GM12891 (cell line): ENCODE measurements at regions not wholly inside any gene's neighbourhood (a gene's known extent, or its start where the extent isn't known, plus 50 kb on each side); places are given as distances from the start of the nearest gene placed in this dataset.

Experiments
- DNase-seq: peaks from one replicate; pipeline ENCODE4 v3.0.0; 2011; ENCODE audit warnings: low spot score; ENCODE audit not compliant: insufficient read length
- FAIRE-seq: peaks from 2 replicates; lab custom pipeline; 2011; peaks lifted over from hg19 to GRCh38; lab: Jason Lieb, UNC
- PAX5 ChIP-seq: IDR thresholded peaks from 2 replicates; pipeline ENCODE4 v1.6.1; 2011; ENCODE audit warnings: low read length, moderate library complexity, mild to moderate bottlenecking; ENCODE audit not compliant: insufficient read depth, severe bottlenecking
- POLR2A ChIP-seq: IDR thresholded peaks from 2 replicates; pipeline ENCODE4 v1.6.1; 2011; ENCODE audit warnings: low read depth, low read length, control low read depth
- POLR2AphosphoS5 ChIP-seq: IDR thresholded peaks from 2 replicates; pipeline ENCODE4 v1.6.1; 2011; ENCODE audit warnings: low read depth, low read length, control low read depth
- POU2F2 ChIP-seq: IDR thresholded peaks from 2 replicates; pipeline ENCODE4 v1.6.1; 2011; ENCODE audit warnings: low read depth, mild to moderate bottlenecking, control low read depth, low read length, moderate library complexity
- SPI1 ChIP-seq: IDR thresholded peaks from 2 replicates; pipeline ENCODE4 v1.6.1; 2011; ENCODE audit warnings: low read depth, low read length, control low read depth
- TAF1 ChIP-seq: IDR thresholded peaks from 2 replicates; pipeline ENCODE4 v1.6.1; 2011; ENCODE audit warnings: low read depth, low read length, control low read depth

DNA sequence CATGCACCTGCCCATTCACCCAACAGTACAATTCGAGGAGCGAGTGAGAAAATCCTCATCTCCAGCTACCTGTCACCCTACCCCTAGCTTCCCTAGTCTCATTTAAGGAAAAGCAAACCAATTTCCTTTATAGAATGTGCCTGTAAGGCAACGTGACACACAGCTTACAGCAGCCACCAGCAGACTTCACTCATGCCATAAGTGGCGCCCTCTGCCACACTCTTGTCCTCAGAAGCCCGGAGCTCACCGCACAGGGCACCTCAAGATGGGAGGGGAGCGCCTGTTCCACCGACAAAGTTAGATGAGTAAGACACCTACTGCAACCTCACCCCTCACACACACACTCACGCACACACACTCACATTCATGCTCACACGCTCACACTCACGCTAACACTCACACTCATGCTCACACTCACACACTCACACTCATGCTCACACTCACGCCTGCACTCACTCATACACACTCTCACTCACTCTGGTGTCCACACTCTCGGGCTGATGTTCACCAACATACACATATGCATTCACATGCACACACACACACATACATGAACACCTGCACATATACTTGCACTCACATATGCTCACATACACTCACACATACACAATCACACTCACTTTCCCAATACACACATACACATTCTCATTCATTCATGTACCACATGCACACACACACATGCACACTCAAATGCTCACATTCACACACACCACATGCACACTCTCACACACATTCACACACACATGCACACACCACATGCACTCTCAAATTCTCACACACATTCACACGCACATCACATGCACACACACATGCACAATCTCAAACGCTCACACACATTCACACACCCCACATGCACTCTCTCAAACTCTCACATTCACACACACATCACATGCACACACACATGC is 170.7 kb downstream of the PSMG1 start:
- no peak for FAIRE-seq
- no peak for TF ChIP-seq POLR2AphosphoS5
- no peak for TF ChIP-seq TAF1
- no peak for TF ChIP-seq POLR2A
- no peak for TF ChIP-seq POU2F2
- no peak for TF ChIP-seq SPI1
- TF ChIP-seq PAX5 = no peak
- no peak for DNase-seq

DNA sequence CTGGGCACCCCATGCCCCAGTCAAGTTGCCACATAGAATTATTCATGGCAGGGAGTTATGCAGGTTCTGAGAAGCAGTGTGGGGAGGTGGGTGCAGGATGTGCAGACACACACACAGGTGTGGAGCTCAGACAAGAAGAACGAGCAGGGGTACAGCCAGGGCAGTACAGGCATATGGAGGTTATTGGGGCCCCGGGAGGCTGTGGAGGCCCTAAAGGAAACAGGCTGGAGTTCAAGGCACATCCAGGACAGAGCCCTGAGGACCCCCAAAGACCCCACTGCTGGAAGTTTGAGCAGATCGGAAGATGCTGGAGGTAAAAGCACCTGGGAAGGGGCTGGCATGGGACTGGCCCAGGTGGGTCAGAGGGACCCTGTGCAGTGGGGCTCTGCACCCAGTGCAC is 171.3 kb downstream of the PSMG1 start:
- TF ChIP-seq POU2F2 = no peak
- DNase-seq (no peak), FAIRE-seq (no peak)

DNA sequence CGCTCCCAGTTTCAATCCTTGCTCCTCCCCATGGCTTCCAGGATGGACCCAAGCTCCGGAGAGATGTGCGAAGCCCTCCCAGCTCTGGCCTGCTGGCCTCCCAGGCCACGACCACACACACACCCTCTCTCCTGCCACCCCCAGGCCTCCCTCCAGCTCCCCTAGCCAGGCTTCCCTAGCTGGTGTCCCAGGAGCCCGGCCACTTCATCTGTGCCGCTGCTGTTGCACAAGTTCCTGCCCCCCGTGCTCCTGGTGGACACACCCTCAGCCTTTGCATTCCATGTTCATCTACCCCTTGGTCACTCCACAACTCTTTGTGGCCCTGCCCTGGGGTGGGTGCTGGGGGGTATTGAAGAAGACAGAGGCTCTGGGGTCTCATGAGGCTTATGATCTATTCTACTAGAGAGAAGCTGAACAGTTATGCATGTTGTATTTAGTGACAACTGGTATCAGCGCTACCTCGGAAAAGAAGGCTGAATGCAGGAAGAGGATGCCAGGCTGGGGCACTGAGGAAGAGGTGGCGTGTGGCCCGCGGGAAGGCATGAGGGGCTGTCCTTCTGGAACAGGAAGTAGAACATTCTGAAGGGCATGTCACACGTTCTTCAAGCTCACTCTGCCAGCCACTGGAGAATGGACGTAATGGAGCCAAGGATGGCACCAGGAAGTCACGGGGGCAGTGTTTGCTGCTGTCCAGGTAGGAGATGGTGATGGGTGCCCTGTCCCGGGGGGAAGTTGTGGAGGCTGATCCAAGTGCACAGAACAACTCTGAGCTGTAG is 172.4 kb downstream of the PSMG1 start:
- FAIRE-seq (no peak), DNase-seq (no peak)
- no peak for TF ChIP-seq POU2F2

DNA sequence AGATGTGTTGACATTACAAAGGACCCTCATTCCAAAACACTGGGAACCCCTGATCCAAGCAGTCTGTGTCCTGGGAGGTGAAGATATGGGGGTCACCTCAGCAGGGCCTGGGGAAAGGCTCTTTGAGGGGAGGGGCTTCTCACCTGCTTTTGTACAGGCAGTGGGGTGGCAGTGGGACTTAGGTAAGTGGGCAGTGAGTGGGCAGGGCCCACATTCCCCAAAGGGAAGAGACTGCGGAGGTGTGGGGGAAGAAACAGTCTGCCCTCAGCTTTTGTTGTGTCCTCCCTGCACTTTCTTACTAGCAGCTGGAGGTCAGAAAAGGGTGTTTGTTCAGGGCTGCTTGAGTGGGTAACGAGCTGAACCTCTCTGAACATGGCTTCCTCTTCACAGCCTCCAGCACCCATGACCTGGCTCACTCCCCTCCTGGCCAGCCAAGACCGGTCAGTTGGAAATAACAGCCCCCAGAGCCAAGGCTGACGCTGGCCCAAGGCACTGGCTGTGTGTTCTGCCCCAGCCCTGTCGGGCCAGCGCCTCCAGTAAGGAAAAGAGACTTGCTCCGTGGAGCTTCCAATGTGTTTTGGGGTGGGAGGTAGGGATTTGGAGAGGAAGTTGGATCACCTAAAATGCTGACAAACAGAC is 173.5 kb downstream of the PSMG1 start:
- FAIRE-seq (no peak), DNase-seq (no peak)
- no peak for TF ChIP-seq POLR2A
- TF ChIP-seq SPI1 = no peak
- TF ChIP-seq POU2F2 = no peak
- TF ChIP-seq TAF1 = no peak
- TF ChIP-seq PAX5 = no peak
- TF ChIP-seq POLR2AphosphoS5 = no peak

DNA sequence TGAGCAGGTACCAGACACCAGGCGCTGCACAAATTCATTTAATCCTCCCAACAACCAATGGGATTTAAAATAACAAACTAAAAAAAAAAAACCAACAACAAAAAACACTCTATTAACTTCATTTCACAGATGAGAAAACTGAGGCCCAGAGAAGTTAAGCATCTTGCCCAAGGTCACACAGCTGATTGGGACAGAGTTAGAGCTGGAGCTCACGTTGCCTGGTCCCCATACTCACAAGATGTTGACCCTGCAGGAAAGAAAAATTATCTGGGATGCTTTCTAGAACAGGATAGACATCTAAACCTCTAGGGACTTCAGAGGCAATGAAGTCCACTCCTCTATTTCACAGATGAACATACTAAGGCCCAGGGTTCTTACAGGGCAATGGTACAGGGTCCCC is 175.3 kb downstream of the PSMG1 start:
- FAIRE-seq (no peak), DNase-seq (no peak)
- TF ChIP-seq PAX5 (no peak), POU2F2 (no peak), SPI1 (no peak), POLR2AphosphoS5 (no peak), TAF1 (no peak), POLR2A (no peak)

DNA sequence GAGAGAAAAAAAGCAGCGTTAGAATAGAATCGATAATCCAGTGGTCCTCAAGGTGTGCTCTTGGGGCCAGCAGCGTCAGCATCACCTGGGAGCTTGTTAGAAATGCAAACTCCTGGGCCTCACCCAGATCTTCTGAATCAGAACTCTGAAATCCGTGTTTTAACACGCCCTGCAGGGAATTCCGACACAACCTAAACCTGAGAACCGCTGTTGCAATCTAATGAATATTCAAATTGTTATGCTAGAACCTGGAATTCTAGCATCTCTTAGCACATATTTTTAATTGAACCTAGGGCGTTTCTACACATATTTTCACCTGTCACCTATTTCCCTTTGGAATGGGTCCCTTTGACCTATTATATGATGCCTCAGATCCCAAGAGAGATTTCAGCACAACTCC is 175.7 kb downstream of the PSMG1 start:
- DNase-seq = no peak
- FAIRE-seq = no peak
- no peak for TF ChIP-seq PAX5
- no peak for TF ChIP-seq TAF1
- no peak for TF ChIP-seq POLR2A
- no peak for TF ChIP-seq POLR2AphosphoS5
- no peak for TF ChIP-seq POU2F2
- no peak for TF ChIP-seq SPI1

DNA sequence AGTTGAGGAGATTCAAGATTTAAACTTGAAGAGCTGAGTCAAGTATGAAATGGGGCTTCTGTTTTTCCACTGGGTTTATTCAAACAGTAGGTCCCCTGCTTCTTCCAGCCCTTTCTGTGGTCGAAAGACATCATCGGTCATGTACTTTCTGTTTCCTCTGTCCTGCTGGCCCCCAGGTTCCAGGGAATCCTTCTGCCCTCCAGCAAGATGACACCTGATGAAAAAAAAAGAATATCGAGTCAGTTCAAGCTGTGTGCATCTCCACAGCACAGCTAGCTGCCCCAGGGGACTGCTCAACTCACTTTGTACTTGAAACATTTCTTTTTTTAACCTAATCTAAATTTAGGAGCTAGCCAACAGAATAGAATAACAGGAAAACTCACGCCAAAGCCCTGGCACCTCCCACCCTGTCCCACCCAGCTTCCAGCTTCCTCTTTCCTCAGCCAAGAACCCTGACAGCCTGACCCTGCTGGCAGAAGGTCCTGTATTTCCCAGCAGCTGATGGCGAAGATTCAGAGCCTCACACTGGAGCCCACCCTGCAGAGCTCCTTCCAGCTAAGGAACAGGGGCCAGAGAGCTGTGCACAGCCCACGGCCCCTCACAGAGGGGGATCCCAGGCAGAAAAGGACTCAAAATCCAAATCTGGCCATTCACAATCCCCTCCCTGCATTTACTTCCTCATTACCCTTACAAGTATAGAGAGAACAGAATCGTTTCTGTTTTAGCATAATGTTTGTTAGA is 176.5 kb downstream of the PSMG1 start:
- no peak for TF ChIP-seq POLR2A
- no peak for TF ChIP-seq PAX5
- TF ChIP-seq SPI1 = no peak
- FAIRE-seq (no peak), DNase-seq (no peak)

DNA sequence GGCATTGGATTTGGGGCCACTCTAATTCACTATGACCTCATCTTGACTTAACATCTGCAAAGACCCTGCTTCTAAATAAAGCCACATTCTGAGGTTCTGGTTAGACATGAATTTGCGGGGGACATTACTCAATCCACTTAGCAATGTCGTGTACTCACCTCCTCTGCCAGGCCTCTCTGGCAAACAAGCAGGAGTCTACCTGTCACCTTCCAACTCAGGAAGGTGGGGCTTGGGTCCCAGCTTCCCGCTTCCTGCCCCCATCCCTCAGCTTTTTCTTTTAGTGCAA is 177.8 kb downstream of the PSMG1 start:
- DNase-seq (no peak), FAIRE-seq (no peak)
- TF ChIP-seq TAF1 = no peak
- TF ChIP-seq POU2F2 = no peak
- no peak for TF ChIP-seq POLR2A
- no peak for TF ChIP-seq SPI1
- no peak for TF ChIP-seq PAX5
- no peak for TF ChIP-seq POLR2AphosphoS5

DNA sequence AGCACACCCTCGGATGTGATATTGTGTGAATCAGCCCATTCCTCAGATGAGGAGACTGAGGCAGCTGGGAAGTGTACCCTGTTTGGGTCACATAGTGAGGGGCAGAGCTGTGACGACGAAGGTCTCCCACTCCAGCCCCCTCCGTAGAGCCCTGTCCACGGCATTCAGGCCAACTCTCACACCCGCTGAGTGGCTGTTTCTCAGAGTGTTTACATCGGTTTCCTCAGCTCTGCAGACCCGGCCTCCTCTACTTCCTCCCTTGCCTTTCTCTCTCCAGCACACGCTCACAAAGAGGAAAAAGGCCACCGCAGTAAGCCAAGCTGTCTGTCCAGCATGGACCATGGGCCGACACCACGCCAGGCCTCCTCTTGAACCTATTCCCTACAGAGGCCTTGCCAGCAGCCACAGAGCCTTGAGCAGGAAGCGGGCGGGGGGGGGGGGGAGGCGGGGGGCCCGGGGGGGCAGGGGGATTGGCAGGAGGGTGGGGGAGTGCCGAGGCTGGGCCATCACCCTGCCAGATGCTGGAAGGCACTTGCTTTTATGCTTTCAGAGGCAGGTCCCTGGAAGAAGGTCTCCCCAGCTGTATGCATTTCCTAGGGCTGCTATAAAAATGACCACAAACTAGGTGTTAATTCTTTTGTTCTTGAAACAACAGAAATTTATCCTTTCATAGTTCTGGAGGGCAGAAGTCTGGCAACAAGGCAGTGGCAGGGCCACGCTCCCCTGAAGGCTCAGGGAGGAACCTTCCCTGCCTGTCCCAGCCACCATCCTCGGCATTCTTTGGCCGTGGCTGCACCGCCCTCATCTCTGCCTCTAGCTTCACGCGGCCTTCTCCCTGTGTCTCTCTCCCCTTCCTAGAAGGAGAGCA is 178.4 kb downstream of the PSMG1 start:
- no peak for FAIRE-seq
- TF ChIP-seq POLR2A (no peak), TAF1 (no peak), POLR2AphosphoS5 (no peak), PAX5 (no peak), POU2F2 (no peak), SPI1 (no peak)
- DNase-seq = no peak
